ENCODE measurements at regions not wholly inside any gene's neighbourhood (a gene's known extent, or its start where the extent isn't known, plus 50 kb on each side); places are given as distances from the start of the nearest gene placed in this dataset.

DNA sequence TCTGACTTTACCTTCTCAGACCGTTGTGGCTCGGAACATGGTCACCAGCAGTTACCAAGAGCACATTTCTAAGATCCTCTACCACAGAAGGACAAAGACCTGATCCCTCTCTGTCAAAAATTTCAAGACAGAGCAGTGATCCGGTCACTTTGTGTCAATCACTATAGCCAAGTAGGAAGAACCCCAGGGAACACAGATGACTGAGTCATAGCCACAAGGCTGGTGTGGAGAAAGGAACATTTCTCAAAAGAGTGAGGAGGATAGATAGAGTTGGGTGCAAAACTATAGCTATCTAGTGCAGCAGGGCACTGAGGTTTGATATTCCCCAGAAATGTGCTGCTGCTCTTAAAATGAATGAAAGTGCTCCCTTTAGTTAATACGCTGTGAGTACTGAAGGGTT lies 130.7 kb upstream of the SMIM23 start:
- TF ChIP-seq, protein P1, sequence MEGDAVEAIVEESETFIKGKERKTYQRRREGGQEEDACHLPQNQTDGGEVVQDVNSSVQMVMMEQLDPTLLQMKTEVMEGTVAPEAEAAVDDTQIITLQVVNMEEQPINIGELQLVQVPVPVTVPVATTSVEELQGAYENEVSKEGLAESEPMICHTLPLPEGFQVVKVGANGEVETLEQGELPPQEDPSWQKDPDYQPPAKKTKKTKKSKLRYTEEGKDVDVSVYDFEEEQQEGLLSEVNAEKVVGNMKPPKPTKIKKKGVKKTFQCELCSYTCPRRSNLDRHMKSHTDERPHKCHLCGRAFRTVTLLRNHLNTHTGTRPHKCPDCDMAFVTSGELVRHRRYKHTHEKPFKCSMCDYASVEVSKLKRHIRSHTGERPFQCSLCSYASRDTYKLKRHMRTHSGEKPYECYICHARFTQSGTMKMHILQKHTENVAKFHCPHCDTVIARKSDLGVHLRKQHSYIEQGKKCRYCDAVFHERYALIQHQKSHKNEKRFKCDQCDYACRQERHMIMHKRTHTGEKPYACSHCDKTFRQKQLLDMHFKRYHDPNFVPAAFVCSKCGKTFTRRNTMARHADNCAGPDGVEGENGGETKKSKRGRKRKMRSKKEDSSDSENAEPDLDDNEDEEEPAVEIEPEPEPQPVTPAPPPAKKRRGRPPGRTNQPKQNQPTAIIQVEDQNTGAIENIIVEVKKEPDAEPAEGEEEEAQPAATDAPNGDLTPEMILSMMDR (IDR thresholded peaks at IDR 0.05; ENCODE audit: insufficient read depth, low read length): no peak
- TF ChIP-seq, protein P2, sequence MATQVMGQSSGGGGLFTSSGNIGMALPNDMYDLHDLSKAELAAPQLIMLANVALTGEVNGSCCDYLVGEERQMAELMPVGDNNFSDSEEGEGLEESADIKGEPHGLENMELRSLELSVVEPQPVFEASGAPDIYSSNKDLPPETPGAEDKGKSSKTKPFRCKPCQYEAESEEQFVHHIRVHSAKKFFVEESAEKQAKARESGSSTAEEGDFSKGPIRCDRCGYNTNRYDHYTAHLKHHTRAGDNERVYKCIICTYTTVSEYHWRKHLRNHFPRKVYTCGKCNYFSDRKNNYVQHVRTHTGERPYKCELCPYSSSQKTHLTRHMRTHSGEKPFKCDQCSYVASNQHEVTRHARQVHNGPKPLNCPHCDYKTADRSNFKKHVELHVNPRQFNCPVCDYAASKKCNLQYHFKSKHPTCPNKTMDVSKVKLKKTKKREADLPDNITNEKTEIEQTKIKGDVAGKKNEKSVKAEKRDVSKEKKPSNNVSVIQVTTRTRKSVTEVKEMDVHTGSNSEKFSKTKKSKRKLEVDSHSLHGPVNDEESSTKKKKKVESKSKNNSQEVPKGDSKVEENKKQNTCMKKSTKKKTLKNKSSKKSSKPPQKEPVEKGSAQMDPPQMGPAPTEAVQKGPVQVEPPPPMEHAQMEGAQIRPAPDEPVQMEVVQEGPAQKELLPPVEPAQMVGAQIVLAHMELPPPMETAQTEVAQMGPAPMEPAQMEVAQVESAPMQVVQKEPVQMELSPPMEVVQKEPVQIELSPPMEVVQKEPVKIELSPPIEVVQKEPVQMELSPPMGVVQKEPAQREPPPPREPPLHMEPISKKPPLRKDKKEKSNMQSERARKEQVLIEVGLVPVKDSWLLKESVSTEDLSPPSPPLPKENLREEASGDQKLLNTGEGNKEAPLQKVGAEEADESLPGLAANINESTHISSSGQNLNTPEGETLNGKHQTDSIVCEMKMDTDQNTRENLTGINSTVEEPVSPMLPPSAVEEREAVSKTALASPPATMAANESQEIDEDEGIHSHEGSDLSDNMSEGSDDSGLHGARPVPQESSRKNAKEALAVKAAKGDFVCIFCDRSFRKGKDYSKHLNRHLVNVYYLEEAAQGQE (IDR thresholded peaks at IDR 0.05; ENCODE audit: insufficient replicate concordance, low read depth): no peak
- TF ChIP-seq POLR2AphosphoS5 (IDR thresholded peaks at IDR 0.05; ENCODE audit: low read depth) (no peak), GABPA (IDR thresholded peaks at IDR 0.05; ENCODE audit: low read depth) (no peak)

Data from HL-60 (cell line).